Suprapubic skin (tissue), 4 donors: ENCODE measurements at regions not wholly inside any gene's neighbourhood (a gene's known extent, or its start where the extent isn't known, plus 50 kb on each side); places are given as distances from the start of the nearest gene placed in this dataset.

Experiments
- DNase-seq, 2 donors: peaks; one replicate each; pipeline ENCODE4 v3.0.0-alpha.2; 2019; ENCODE audit warnings: low spot score in 2 of 2
- H3K27ac ChIP-seq: fragments of 200-600 bp; sonication (generic); one replicate; pipeline ENCODE4 v1.5.1; 2019
- H3K27me3 ChIP-seq: fragments of 200-600 bp; sonication (generic); one replicate; pipeline ENCODE4 v1.5.1; 2019
- H3K36me3 ChIP-seq: fragments of 200-600 bp; sonication (generic); one replicate; pipeline ENCODE4 v1.5.1; 2019
- H3K4me1 ChIP-seq: fragments of 200-600 bp; sonication (generic); one replicate; pipeline ENCODE4 v1.5.1; 2019
- H3K4me3 ChIP-seq: fragments of 200-600 bp; sonication (generic); one replicate; pipeline ENCODE4 v1.5.1; 2019; ENCODE audit warnings: mild to moderate bottlenecking
- H3K9me3 ChIP-seq: fragments of 200-600 bp; sonication (generic); one replicate; pipeline ENCODE4 v1.5.1; 2019
- EP300 ChIP-seq: sonication (generic); formaldehyde crosslinking; IDR thresholded peaks from one replicate; pipeline ENCODE4 v1.6.1; 2017; ENCODE audit warnings: antibody characterized with exemption
- POLR2A ChIP-seq, 2 donors: fragments of 450-650 bp; IDR thresholded peaks; one replicate each; pipeline ENCODE4 v1.6.1; 2017; ENCODE audit warnings: antibody characterized with exemption in 2 of 2, mild to moderate bottlenecking in 2 of 2, moderate library complexity in 2 of 2
- POLR2AphosphoS5 ChIP-seq, 3 donors: sonication (generic); formaldehyde crosslinking; IDR thresholded peaks; one replicate each; pipeline ENCODE4 v1.6.1; 2017; ENCODE audit warnings: antibody characterized with exemption in 3 of 3
- WGBS: methylation state at CpG from one replicate; pipeline ENCODE4 v1.1.5; 2018; 5-methylcytosine and 5-hydroxymethylcytosine counted together
- TF ChIP-seq, protein P1 (sequence below), 2 donors: fragments of 200-600 bp in 1 of 2; fragments of 450-650 bp in 1 of 2; sonication (generic) in 1 of 2; IDR thresholded peaks; one replicate each; pipeline ENCODE4 v1.5.1; 2016 to 2019; ENCODE audit warnings: antibody characterized with exemption in 2 of 2, mild to moderate bottlenecking in 1 of 2, moderate library complexity in 1 of 2

DNA sequence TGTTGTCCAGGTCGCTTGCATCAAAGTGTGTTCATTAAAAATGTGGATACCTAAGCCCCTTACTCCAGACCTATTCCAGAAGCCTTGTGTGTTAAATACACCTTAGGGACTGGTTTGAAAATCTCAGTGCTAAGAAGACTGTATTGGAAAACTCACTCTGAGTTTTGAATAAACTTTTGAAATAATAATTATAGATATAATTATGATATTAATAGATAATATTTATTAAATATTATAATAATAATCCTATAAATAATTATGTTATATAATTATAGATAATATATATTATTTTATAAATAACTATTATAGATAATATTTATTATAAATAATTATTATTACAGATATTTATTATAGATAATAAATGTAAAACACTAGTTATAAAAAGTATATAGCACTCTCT is 165.3 kb downstream of the ARRDC3 start:
- no peak overlapping the region for H3K27ac ChIP-seq
- no peaks in the 10 kb centered on the region for H3K27me3 ChIP-seq
- DNase-seq: no peak
- H3K9me3 ChIP-seq: no peaks in the 10 kb centered on the region
- WGBS: 97% methylated on average over 1 of the region's 1 CpG
- no peaks in the 10 kb centered on the region for H3K36me3 ChIP-seq
- no peak for TF ChIP-seq EP300
- TF ChIP-seq POLR2A (IDR thresholded peaks at IDR 0.05): no peak
- TF ChIP-seq, protein P1, sequence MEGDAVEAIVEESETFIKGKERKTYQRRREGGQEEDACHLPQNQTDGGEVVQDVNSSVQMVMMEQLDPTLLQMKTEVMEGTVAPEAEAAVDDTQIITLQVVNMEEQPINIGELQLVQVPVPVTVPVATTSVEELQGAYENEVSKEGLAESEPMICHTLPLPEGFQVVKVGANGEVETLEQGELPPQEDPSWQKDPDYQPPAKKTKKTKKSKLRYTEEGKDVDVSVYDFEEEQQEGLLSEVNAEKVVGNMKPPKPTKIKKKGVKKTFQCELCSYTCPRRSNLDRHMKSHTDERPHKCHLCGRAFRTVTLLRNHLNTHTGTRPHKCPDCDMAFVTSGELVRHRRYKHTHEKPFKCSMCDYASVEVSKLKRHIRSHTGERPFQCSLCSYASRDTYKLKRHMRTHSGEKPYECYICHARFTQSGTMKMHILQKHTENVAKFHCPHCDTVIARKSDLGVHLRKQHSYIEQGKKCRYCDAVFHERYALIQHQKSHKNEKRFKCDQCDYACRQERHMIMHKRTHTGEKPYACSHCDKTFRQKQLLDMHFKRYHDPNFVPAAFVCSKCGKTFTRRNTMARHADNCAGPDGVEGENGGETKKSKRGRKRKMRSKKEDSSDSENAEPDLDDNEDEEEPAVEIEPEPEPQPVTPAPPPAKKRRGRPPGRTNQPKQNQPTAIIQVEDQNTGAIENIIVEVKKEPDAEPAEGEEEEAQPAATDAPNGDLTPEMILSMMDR (IDR thresholded peaks at IDR 0.05): no peak
- no peak for TF ChIP-seq POLR2AphosphoS5 (IDR thresholded peaks at IDR 0.05)
- H3K4me1 ChIP-seq: peaks cover 20% of the 10 kb centered on the region
- no peak overlapping the region for H3K4me3 ChIP-seq

DNA sequence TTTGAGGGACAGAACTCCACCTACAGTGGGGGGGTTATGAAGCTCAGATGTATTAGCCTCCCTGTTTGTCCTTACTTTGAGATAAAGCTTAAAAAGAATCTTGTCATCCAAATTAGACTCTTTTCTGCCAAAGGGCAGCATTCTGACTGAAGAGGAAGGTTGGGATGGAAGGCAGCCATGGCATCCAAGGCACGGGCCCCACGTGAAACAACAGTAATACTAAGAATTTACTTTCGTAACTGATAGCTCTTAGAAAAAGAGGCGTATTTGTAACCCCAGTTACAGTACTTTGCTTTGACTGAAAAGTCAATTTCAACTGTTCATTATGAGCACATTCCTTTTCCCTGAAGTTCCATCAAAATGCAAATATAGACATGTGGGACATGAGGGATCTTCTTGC is 168.5 kb downstream of the ARRDC3 start:
- Histone ChIP-seq H3K4me3 (no peak overlapping the region), H3K36me3 (no peaks in the 10 kb centered on the region), H3K9me3 (no peaks in the 10 kb centered on the region), H3K4me1 (peaks cover 30% of the 10 kb centered on the region), H3K27me3 (no peaks in the 10 kb centered on the region), H3K27ac (no peak overlapping the region)
- TF ChIP-seq EP300: no peak
- TF ChIP-seq POLR2AphosphoS5 (IDR thresholded peaks at IDR 0.05): no peak
- TF ChIP-seq POLR2A (IDR thresholded peaks at IDR 0.05): no peak
- TF ChIP-seq, protein P1 (IDR thresholded peaks at IDR 0.05): no peak
- 93% methylated on average over 4 of the region's 4 CpGs for WGBS
- no peak for DNase-seq
